GM18502 (cell line): ENCODE measurements at regions not wholly inside any gene's neighbourhood (a gene's known extent, or its start where the extent isn't known, plus 50 kb on each side); places are given as distances from the start of the nearest gene placed in this dataset.
"Not testable (repeated sequence)": the region's sequence is repeated elsewhere in the genome, so short reads cannot be mapped to it uniquely, and the experiment has no call there.

Experiments used
- ATAC-seq: cut with Tn5 transposase; IDR thresholded peaks from one replicate; pipeline ENCODE4 v1.9.1; 2021; ENCODE audit warnings: mild to moderate bottlenecking; ENCODE audit not compliant: unreplicated experiment, poor library complexity

- no peak for ATAC-seq
Measured at GRCh38 chr7:24425664-24426063, 141.7 kb downstream of the NPY start.

DNA sequence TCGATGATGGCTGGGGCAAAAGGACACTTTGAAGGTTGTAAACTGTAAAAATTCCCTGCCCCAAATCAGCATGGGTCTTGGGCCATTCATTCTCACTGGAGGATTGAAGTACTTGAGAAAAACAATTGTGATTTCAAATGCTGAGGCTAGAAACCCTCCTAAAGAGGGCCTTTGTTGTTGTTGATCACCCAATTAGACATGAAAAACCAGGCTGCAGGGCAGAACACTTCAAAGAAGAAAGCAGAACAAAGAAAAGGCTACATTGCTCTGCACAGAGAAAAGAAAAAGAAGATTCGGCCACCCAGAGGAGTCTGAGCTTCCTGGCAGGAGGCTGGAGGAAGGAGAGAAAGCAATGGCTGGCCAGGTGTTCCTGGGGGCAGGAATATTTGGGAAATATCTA is 143.1 kb downstream of the NPY start:
- no peak for ATAC-seq

DNA sequence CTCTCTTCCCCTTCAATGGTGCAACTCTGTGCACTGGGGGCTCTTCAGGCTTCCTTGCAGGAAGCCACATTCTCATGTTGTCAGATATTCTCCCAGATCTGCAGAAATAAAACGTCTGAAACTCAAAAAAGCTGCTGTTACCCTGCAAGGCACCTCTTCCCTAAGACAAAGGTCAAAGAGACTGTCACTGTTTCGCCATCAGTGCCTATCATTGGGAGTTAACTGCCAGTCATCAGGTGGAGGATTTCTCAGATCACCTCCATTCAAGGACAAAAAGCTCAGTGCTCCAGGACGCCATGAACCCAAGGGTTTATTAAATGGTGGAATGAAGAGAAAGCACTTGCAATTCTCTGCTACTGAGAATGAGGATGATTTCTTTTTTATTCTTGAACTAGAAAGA is 144.6 kb upstream of the PALS2 start:
- ATAC-seq = no peak

GRCh38 chr7:24432677-24433076 is 140.6 kb upstream of the PALS2 start:
- no peak for ATAC-seq

GRCh38 chr7:24434972-24435371 is 138.3 kb upstream of the PALS2 start:
- ATAC-seq = no peak

- no peak for ATAC-seq
Measured at GRCh38 chr7:24436131-24436920, 136.9 kb upstream of the PALS2 start.

- no peak for ATAC-seq
Measured at GRCh38 chr7:24438232-24438631, 135.0 kb upstream of the PALS2 start.

DNA sequence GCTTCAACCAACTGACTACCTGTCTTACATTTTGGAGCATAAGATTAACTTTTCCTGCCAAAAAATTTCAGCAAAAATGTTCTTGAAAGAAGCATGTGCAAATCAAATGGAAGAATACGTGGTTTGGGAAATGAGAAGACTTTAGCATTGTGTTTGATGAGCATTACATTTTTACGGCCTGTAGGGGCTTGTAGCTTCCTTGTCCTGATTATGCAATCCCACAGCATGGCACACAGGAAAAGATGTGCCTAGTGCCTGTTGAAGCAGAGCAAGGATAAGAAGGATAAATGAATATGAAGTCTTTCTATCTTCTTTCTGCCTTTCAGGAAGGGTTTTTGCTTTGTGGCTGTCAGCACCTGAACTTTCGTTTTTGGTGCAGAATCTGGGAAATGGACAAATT is 134.1 kb upstream of the PALS2 start:
- not testable (repeated sequence) for ATAC-seq

- peak; percentile 49 for ATAC-seq
Measured at GRCh38 chr7:24440892-24441291, 132.4 kb upstream of the PALS2 start.

DNA sequence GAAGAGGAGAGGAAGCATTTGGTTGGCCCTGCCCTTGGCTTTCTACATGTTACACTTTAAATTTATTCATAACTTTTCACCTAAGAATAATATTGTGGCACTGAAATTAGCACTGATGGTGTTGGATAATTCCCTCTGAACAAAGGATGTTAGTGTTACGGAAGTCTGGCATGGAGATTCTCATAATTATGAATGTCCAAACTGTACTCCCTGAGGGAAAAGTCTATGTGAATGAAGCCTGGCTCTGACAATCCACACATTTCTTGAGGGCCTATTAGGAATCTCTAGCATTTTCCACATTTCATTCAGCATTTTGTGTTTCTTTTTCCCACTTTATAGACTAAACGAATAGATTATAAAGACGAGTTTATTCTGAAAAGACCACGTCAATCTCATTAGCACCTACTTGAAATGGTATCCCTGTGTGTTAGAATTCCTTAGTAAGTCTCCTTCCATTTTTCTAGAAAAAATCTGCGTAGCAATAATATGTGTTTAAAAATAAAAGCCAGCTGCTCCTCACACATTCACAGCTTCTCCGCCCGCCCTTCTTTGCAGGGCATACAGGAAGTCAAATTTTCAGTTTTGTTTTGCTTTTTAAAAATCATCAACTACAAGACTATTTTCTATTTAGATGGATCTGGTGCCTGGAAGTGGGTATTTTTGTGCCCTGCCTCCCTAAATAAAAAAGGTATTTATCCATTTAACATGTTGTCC is 131.8 kb upstream of the PALS2 start:
- ATAC-seq = peak; percentile 53

DNA sequence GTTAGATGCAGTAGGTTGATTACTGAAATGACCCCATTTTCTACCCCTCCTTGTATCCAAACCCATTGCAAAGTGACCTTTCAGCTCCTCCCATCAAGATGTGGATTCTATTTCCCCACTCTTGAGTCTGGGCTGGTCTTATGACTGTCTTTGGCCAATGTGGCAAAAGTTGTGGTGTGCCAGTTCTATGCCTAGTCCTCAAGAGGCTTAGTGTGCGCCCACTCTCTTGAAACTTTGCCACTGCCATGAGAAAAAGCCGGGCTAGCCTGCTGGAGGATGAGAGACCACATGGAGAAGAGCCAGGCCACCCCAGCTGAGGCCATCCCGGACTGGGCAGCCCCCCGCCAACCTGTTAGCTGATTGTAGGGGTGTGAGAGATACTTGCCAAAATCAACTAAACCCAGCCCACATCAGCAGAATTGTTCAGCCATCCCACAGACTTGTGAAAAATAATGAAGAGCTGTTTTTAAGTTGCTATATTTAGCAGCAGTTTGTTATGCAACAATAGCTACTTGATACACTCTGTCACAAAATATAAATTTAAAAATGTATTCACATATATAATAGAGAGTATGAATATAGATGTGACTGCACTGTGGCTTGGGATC is 131.0 kb upstream of the PALS2 start:
- ATAC-seq = no peak

GRCh38 chr7:24444666-24445440 is 128.4 kb upstream of the PALS2 start:
- no peak for ATAC-seq

DNA sequence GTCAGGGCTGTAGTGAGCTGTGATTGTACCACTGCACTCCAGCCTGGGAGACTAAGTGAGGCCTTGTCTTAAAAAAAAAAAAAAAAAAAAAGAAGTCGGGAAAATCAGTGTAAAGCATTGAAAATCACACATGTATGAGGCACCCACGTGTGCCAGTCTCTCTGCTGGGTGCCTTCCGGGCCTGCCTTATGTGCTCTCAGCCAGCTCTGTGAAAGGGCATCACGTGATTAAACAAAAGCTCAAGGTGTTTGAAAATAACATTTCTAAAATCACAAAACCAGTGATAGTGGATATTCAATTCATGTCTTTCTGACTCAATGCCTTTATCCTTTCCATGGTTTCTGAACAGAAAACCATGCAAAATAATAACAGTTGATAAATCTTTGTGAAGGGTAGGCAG is 125.2 kb upstream of the PALS2 start:
- ATAC-seq = no peak

DNA sequence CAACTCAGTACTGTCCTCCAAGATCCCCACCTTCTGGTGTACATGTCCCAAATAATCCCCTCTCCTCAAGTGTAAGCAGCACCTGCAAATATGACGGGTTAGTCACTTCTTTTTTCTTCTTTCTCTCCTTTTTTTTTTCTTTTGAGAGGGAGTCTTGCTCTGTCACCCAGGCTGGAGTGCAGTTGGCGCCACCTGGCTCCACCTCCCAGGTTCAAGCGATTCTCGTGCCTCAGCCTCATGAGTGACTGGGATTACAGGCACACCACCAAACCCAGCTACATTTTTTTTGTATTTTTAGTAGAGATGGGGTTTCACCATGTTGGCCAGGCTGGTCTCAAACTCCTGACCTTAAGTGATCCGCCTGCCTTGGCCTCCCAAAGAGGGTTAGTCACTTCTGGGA is 123.8 kb upstream of the PALS2 start:
- not testable (repeated sequence) for ATAC-seq

GRCh38 chr7:24455813-24456525 is 117.3 kb upstream of the PALS2 start:
- peak; percentile 91 for ATAC-seq

DNA sequence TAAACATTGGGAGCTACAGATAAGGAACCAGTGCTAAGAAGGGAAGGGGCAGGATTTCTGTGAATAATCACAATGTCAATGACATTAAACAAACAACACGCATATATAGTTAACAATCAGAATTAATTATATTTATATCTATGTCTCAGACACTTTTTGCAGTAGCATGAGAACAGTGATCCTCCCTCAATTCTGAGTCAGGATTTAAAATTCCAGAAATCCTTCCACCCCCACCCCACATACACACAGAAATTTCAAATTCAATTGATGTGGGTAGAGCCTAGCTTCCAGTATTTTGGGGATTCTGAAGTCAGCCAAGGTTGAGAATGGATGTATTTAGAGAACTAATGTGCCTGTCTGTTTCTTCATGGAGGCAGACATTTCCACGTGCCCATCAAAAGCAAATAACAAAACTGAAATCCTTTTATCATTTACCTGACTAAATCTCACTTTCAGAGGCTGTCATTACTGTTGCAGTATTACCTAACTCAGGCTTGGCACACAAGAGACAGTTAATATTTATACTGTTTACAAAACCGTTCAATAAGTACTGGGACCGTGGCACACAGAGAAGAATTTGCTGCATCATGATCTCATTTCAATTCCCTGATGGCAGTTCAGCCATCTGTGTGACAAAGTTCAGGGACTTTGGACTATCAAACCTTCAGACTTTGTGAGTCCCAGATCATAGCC is 116.6 kb upstream of the PALS2 start:
- ATAC-seq = no peak

- ATAC-seq = no peak
Measured at GRCh38 chr7:24457219-24457558, 116.1 kb upstream of the PALS2 start.

GRCh38 chr7:24462117-24462516 is 111.1 kb upstream of the PALS2 start:
- ATAC-seq = no peak

GRCh38 chr7:24462984-24463383 is 110.3 kb upstream of the PALS2 start:
- ATAC-seq = no peak

DNA sequence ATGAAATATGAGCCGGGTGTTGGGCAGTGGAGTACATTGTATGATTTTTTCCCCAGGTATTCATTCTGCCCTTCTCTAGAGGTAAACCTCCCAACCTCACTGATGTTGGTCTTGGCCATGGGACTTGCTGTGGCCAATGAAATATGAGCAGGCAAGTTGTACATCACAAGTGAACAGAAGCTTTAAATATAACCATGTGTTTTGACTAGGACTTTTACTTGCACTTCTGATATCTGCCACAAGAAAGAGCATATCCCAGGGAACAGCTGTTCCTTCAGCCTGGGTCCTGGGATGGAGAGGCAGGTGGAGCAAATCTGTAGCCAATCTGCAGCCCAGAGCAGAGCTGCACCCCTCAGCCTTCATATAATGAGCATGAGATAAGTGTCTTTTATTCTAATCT is 109.8 kb upstream of the PALS2 start:
- no peak for ATAC-seq
